ENCODE measurements at regions not wholly inside any gene's neighbourhood (a gene's known extent, or its start where the extent isn't known, plus 50 kb on each side); places are given as distances from the start of the nearest gene placed in this dataset.
"Not testable (repeated sequence)": the region's sequence is repeated elsewhere in the genome, so short reads cannot be mapped to it uniquely, and the experiment has no call there.

DNA sequence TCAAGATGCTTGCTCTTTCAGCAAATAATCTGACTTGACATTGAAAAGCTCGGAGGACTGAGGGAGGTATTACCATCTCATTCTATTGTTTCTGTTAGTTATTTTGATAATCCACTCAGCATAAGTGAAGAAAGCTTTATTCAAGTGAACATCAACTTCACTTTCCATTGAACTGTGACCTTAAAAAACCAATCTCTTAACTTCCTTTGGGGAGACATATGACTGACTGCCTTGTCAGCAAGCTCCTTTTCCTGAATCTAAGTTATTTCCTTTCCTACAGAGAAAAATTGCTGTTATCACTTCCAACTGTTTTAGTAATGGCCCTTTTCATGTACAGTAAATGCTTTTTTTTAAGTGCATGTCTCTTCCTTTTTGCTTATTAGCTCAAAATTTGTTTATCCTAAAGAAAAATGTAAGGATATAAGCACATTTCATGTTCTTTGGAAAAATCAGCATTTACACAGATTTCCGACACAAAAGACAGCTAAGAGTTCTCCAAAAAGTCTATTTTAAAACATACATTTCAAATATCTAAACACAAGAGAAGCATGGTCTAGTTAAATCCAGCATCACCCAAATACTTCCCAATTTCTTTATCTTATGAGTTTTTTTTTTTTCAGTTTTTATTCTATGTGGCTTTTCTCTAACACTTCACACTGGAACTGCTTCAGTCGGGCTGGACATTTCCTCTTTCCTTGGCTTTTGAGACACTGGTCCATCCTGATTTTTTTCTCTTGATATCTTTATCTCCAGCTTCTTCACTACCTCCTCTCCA lies 117.9 kb upstream of the DAB2 start:
- DNase-seq (ENCODE audit: extremely low read depth, low read depth, low spot score) = no peak

- DNase-seq (ENCODE audit: extremely low read depth, low read depth, low spot score) = no peak
Observed at GRCh38 chr5:39541920-39542319, 117.1 kb upstream of the DAB2 start.

GRCh38 chr5:39539470-39539869 lies 114.7 kb upstream of the DAB2 start:
- no peak for DNase-seq (ENCODE audit: extremely low read depth, low read depth, low spot score)

DNA sequence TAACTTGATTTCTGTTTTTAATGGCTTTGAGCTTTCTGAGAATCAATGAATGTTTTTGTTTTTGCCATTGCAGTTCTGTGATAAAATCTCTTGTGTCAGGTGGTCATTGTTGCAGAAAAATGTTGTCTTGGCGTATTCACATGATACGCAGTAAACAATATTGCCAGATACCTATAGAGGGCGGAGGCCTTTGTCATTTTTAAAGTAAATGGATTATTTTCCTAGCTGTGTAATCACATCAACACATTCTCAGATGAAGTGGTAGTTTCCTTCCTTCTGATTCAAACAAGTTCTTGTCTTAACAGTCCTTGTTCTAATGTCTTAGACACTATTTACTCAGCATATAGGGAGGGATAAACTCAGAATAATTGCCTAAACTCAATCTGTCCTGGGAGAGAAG lies 109.9 kb upstream of the DAB2 start:
- DNase-seq (ENCODE audit: extremely low read depth, low read depth, low spot score) = no peak

GRCh38 chr5:39533749-39534148 lies 109.0 kb upstream of the DAB2 start:
- no peak for DNase-seq (ENCODE audit: extremely low read depth, low read depth, low spot score)

DNA sequence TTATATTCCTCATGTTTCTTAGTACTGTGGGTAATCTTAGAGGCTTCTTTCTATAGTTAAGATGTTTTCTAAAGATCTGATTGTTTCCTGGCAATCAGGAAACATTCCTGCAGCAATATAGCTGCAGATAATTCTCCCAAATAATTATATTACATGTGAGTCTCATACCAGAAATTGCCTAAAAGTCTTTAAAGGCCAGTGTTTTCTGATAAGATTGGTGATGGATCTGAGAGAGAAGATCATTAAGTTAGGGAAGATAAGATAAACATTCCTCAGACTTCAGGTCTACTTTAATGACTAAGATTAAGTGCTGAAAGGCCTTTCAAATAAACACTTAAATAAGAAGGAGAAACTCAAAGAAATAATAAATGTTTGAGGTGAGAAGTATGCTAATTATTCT lies 107.7 kb upstream of the DAB2 start:
- no peak for DNase-seq (ENCODE audit: extremely low read depth, low read depth, low spot score)

DNA sequence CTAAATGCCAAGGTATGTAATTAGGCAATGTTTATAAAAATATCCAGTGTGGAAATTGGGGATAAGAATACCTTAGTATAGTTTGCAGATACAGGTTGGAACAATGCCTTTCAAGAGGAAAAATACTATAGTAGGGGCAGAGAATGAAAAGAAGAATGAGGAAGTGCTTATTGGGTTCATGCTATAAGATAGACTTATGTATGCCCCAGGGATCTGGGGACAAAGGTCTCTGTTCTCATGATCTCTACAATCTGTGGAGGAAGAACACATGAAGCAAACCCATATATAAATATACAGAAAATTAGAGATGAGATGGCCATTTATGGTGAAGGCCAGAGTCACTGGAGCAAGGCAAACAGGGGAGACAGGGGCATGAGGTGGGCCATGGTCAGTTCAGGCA lies 106.5 kb upstream of the DAB2 start:
- DNase-seq (ENCODE audit: extremely low read depth, low read depth, low spot score) = no peak

GRCh38 chr5:39526914-39527477 lies 102.2 kb upstream of the DAB2 start:
- peak; percentile 96 for DNase-seq (ENCODE audit: extremely low read depth, low read depth, low spot score)

DNA sequence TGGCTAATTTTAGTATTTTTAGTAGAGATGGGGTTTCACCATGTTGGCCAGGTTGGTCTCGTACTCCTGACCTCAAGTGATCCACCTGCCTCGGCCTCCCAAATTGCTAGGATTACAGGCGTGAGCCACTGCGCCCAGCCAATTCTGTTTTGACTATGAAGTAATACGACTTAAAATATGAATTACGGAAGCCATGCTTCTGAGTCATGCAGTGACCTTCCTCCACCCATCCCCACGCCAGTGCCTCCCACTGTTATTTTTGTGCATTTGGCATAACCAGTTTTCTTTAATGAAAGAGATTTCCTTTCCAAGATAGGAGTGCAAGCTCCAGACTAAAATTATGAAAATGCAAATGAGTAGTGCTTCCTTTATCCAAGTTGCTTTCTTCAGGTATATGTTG lies 101.0 kb upstream of the DAB2 start:
- DNase-seq (ENCODE audit: extremely low read depth, low read depth, low spot score) = not testable (repeated sequence)

GRCh38 chr5:39525271-39525670 lies 100.5 kb upstream of the DAB2 start:
- DNase-seq (ENCODE audit: extremely low read depth, low read depth, low spot score) = no peak

DNA sequence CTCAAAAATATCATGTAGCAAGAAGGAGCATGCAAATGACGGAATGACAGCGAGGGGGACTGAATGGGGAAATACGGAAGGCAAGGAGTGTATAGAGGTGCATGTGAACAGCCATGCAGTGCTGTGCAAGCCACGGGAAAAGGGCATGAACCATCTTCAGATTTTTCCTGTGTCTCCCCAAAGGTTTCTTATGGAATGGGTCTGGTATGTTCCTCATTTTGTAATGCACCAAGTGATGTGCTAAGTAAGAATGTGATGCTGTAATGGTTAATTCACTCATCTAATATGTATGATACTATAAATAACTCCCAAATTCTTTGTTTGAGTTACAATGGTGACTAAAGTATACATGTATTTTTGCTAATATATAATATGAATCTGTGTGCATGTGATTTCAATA lies 99.0 kb upstream of the DAB2 start:
- DNase-seq (ENCODE audit: extremely low read depth, low read depth, low spot score) = no peak

DNA sequence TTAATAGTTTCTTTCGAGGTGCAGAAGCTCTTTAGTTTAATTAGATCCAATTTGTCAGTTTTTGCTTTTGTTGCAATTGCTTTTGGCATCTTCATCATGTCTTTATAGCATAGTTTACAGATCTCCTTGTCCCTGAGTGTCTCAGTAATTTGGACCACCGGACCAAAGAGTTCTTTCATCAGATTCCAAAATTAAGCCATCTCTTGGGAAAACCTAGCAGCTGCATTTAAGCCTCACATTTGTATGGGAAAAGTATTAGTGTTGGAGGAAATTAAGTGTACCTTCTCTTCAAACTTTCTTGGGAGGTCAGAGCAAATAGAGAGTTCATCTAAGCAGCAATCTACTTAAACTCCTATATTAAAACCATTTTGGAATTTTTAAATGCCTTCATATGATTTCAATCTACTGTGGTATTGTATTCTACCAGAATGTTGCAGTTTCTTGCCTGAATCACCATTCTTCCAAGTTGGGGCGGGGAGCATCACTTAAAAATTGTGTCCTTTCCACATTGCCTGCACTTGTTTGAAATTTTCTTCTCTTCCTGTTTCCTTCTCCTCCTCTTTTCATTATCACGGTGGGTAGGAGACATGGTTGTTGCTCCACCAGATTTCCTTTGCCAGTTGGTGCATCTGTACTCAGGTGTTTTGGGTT lies 97.3 kb upstream of the DAB2 start:
- no peak for DNase-seq (ENCODE audit: extremely low read depth, low read depth, low spot score)

DNA sequence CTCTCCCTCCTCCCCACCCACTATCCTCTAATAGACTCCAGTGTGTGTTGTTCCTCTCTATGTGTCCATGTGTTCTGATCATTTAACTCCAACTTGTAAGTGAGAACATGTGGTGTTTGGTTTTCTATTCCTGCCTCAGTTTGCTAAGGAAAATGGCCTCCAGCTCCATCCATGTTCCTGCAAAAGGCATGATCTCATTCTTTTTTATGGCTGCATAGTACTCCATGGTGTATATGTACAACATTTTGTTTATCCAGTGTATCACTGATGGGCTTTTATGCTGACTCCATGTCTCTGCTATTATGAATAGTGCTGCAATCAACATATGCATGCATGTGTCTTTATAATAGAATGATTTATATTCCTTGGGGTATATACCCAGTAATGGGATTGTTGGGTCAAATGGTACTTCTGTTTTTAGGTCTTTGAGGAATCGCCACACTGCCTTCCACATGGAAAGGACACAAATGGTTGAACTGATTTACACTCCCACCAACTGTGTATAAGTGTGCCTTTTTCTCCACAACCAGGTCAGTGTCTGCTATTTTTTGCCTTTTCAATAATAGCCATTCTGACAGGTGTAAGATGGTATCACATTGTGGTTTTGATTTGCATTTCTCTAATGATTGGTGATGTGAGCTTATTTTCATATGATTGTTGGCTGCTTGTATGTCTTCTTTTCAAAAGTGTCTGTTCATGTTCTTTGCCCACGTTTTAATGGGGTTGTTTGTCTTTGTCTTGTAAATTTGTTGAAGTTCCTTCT lies 96.5 kb upstream of the DAB2 start:
- DNase-seq (ENCODE audit: extremely low read depth, low read depth, low spot score) = no peak

DNA sequence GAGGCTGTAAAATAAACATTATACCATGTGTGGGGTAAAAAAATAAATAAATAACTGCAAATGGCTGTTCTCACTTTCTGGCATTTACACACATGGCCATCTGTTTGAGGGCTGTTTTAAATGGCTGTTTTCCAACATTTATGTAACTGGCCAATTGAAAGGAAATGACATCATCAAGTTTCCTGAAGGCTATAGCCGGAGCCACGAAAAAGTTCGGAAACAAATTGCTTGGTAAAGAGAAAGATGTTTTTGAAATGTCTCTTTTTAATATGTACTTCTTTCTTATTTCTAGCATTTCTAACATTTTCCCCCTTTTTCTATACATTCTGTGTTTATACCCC lies 95.4 kb upstream of the DAB2 start:
- no peak for DNase-seq (ENCODE audit: extremely low read depth, low read depth, low spot score)

GRCh38 chr5:39519566-39520231 lies 94.9 kb upstream of the DAB2 start:
- DNase-seq (ENCODE audit: extremely low read depth, low read depth, low spot score) = no peak

DNA sequence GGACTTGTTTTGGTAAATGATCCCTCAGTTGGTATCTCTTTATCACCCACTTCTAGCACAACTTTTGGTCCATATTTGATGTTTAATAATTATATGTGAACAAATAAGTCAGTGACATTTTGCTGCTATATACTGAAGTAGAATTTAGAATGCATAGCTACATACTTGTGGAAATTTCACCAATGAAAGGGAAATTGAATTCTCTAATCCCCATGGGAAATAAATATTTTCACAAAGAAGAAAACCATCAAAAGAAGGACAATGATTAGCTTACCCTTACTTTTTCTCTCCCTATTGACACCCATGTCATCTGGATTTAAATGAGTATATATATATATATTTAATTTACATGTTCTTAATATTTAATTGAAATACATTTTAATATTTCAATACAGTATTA lies 94.3 kb upstream of the DAB2 start:
- DNase-seq (ENCODE audit: extremely low read depth, low read depth, low spot score) = no peak

- DNase-seq (ENCODE audit: extremely low read depth, low read depth, low spot score) = no peak
Observed at GRCh38 chr5:39518516-39518915, 93.7 kb upstream of the DAB2 start.

- no peak for DNase-seq (ENCODE audit: extremely low read depth, low read depth, low spot score)
Observed at GRCh38 chr5:39517800-39518199, 93.0 kb upstream of the DAB2 start.

DNA sequence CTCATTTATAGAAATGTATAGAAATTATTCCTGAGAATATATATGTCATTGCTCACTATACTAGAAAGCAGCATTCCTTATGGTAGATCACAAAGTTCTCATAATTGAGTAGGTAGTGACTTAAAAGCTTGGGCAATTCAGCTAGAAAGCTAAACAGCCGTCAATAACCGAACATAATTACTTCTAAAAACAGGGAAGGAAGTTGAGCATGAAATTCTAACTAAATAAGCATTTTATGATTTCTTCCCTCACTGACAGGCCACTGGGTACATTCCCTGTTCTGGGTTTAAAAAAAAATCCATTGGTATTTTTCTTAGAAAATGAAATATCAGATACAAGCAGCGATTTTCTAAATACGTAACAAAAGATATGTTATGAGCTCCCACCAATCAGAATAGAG lies 91.1 kb upstream of the DAB2 start:
- no peak for DNase-seq (ENCODE audit: extremely low read depth, low read depth, low spot score)

GRCh38 chr5:39513236-39513635 lies 88.5 kb upstream of the DAB2 start:
- DNase-seq (ENCODE audit: extremely low read depth, low read depth, low spot score) = no peak

- DNase-seq (ENCODE audit: extremely low read depth, low read depth, low spot score) = no peak
Observed at GRCh38 chr5:39506211-39506610, 81.4 kb upstream of the DAB2 start.

Data from glomerular endothelial cell (primary cell).